H9 (cell line): ENCODE measurements at regions not wholly inside any gene's neighbourhood (a gene's known extent, or its start where the extent isn't known, plus 50 kb on each side); places are given as distances from the start of the nearest gene placed in this dataset.

Source experiments
- DNase-seq: peaks from one replicate; pipeline ENCODE4 v3.0.0-alpha.2; 2017
- H2AFZ ChIP-seq: one replicate; pipeline ENCODE4 v1.6.1; 2013; ENCODE audit warnings: mild to moderate bottlenecking, low read length, control low read depth, moderate library complexity
- H2AK5ac ChIP-seq: 2 replicates; pipeline ENCODE4 v1.6.1; 2013; ENCODE audit warnings: low read length, control low read depth, mixed read lengths; ENCODE audit not compliant: insufficient read length
- H2BK120ac ChIP-seq: one replicate; pipeline ENCODE4 v1.6.1; 2013; ENCODE audit warnings: low read depth, mild to moderate bottlenecking, low read length, control low read depth, inconsistent platforms; ENCODE audit not compliant: poor library complexity, severe bottlenecking
- H2BK12ac ChIP-seq: 2 replicates; pipeline ENCODE4 v1.6.1; 2013; ENCODE audit warnings: low read length, control low read depth, mixed read lengths, low read depth; ENCODE audit not compliant: insufficient read length
- H2BK15ac ChIP-seq: 2 replicates; pipeline ENCODE4 v1.6.1; 2013; ENCODE audit warnings: low read depth, low read length, control low read depth
- H2BK20ac ChIP-seq: one replicate; pipeline ENCODE4 v1.6.1; 2013; ENCODE audit warnings: low read depth, mild to moderate bottlenecking, low read length, control low read depth, inconsistent platforms; ENCODE audit not compliant: poor library complexity, severe bottlenecking
- H2BK5ac ChIP-seq: 2 replicates; pipeline ENCODE4 v1.6.1; 2013; ENCODE audit warnings: low read length, control low read depth, mixed read lengths; ENCODE audit not compliant: insufficient read length
- H3K14ac ChIP-seq: 2 replicates; pipeline ENCODE4 v1.6.1; 2013; ENCODE audit warnings: low read length, control low read depth; ENCODE audit not compliant: insufficient read depth
- H3K18ac ChIP-seq: 2 replicates; pipeline ENCODE4 v1.6.1; 2013; ENCODE audit warnings: low read depth, mild to moderate bottlenecking, mixed read lengths, low read length, control low read depth; ENCODE audit not compliant: insufficient read length
- H3K23ac ChIP-seq: 2 replicates; pipeline ENCODE4 v1.6.1; 2013; ENCODE audit warnings: low read length, control low read depth, mixed read lengths, low read depth; ENCODE audit not compliant: insufficient read length
- H3K23me2 ChIP-seq: 2 replicates; pipeline ENCODE4 v1.6.1; 2013; ENCODE audit warnings: low read depth, mild to moderate bottlenecking, mixed read lengths, low read length, control low read depth; ENCODE audit not compliant: insufficient read length, poor library complexity, severe bottlenecking
- H3K27ac ChIP-seq: 2 replicates; pipeline ENCODE4 v1.5.1; 2013; ENCODE audit warnings: low read length, control low read depth, mixed read lengths, low read depth; ENCODE audit not compliant: insufficient read length
- H3K27me3 ChIP-seq: 2 replicates; pipeline ENCODE4 v1.6.1; 2013; ENCODE audit warnings: low read length, control low read depth, inconsistent platforms; ENCODE audit not compliant: insufficient read depth
- H3K4ac ChIP-seq: 2 replicates; pipeline ENCODE4 v1.6.1; 2013; ENCODE audit warnings: low read depth, mild to moderate bottlenecking, control low read depth, inconsistent platforms, low read length, moderate library complexity
- H3K4me1 ChIP-seq: 2 replicates; pipeline ENCODE4 v1.6.1; 2013; ENCODE audit warnings: low read length, control low read depth, inconsistent platforms; ENCODE audit not compliant: insufficient read depth
- H3K4me2 ChIP-seq: 2 replicates; pipeline ENCODE4 v1.6.1; 2013; ENCODE audit warnings: low read length, control low read depth, mixed read lengths; ENCODE audit not compliant: insufficient read length, insufficient read depth
- H3K56ac ChIP-seq: 2 replicates; pipeline ENCODE4 v1.6.1; 2013; ENCODE audit warnings: low read depth, mild to moderate bottlenecking, mixed read lengths, low read length, control low read depth; ENCODE audit not compliant: insufficient read length
- H3K79me1 ChIP-seq: 2 replicates; pipeline ENCODE4 v1.6.1; 2013; ENCODE audit warnings: low read depth, mild to moderate bottlenecking, moderate library complexity, low read length, control low read depth, inconsistent platforms; ENCODE audit not compliant: insufficient read depth, poor library complexity, severe bottlenecking
- H3K79me2 ChIP-seq: 2 replicates; pipeline ENCODE4 v1.6.1; 2013; ENCODE audit warnings: low read length, control low read depth, inconsistent platforms; ENCODE audit not compliant: insufficient read depth
- H3K9ac ChIP-seq: 2 replicates; pipeline ENCODE4 v1.6.1; 2013; ENCODE audit warnings: low read length, control low read depth, mixed read lengths; ENCODE audit not compliant: insufficient read length; ENCODE audit errors: extremely low read depth
- H3K9me3 ChIP-seq: one replicate; pipeline ENCODE4 v1.6.1; 2013; ENCODE audit warnings: low read depth, low read length, inconsistent platforms; ENCODE audit not compliant: control insufficient read depth
- H3T11ph ChIP-seq: one replicate; pipeline ENCODE4 v1.6.1; 2013; ENCODE audit warnings: mild to moderate bottlenecking, low read length, control low read depth, inconsistent platforms
- H4K20me1 ChIP-seq: one replicate; pipeline ENCODE4 v1.6.1; 2013; ENCODE audit not compliant: control insufficient read depth, insufficient read length, insufficient read depth
- H4K5ac ChIP-seq: 2 replicates; pipeline ENCODE4 v1.6.1; 2013; ENCODE audit warnings: low read depth, mild to moderate bottlenecking, mixed read lengths, low read length, control low read depth; ENCODE audit not compliant: insufficient read length
- H4K8ac ChIP-seq: replicated peaks from 2 replicates; pipeline ENCODE4 v1.6.1; 2013; ENCODE audit warnings: low read length, control low read depth, mixed read lengths, low read depth; ENCODE audit not compliant: insufficient read length
- H4K91ac ChIP-seq: 2 replicates; pipeline ENCODE4 v1.6.1; 2013; ENCODE audit warnings: low read depth, mild to moderate bottlenecking, moderate library complexity, mixed read lengths, low read length, control low read depth; ENCODE audit not compliant: insufficient read length
- H3K27ac Mint-ChIP-seq, 3 experiments: 2 replicates in 2 of 3; 3 replicates in 1 of 3; pipeline ENCODE4 v1.8.0; 2020 to 2021; ENCODE audit warnings: mixed read lengths in 3 of 3, mild to moderate bottlenecking in 1 of 3, moderate library complexity in 1 of 3
- H3K27me3 Mint-ChIP-seq: 2 replicates; pipeline ENCODE4 v1.8.0; 2021; ENCODE audit warnings: low read depth, mild to moderate bottlenecking, moderate library complexity, mixed read lengths
- H3K36me3 Mint-ChIP-seq, 3 experiments: 2 replicates in 2 of 3; 3 replicates in 1 of 3; pipeline ENCODE4 v1.8.0; 2020 to 2021; ENCODE audit warnings: low read depth in 3 of 3, mixed read lengths in 3 of 3; ENCODE audit not compliant: insufficient read depth in 1 of 3
- H3K4me1 Mint-ChIP-seq, 2 experiments: 2 replicates each; pipeline ENCODE4 v1.8.0; 2020; ENCODE audit warnings: mixed read lengths in 2 of 2
- H3K4me3 Mint-ChIP-seq, 2 experiments: 2 replicates in 1 of 2; 3 replicates in 1 of 2; pipeline ENCODE4 v1.8.0; 2020 to 2021; ENCODE audit warnings: mild to moderate bottlenecking in 2 of 2, mixed read lengths in 2 of 2, moderate library complexity in 1 of 2
- H3K9me3 Mint-ChIP-seq, 2 experiments: 2 replicates in 1 of 2; 3 replicates in 1 of 2; pipeline ENCODE4 v1.8.0; 2020; ENCODE audit warnings: mild to moderate bottlenecking in 2 of 2, mixed read lengths in 2 of 2, moderate library complexity in 1 of 2
- CTCF ChIP-seq: fragments of 200-600 bp; sonication (generic); conservative IDR thresholded peaks from 3 replicates; pipeline ENCODE4 v1.8.0; 2021; ENCODE audit warnings: antibody characterized with exemption, mild to moderate bottlenecking
- WGBS: extraction: QIAGEN DNeasy Blood & Tissue Kit; methylation state at CpG from one replicate; pipeline ENCODE4 v1.1.7; 2013; ENCODE audit warnings: missing lambda C conversion rate, low lambda C conversion rate, mixed read lengths; ENCODE audit not compliant: insufficient read length; ENCODE audit errors: extremely low coverage; 5-methylcytosine and 5-hydroxymethylcytosine counted together

- Histone ChIP-seq H3K79me2 (no peaks in the 10 kb centered on the region), H3K4ac (no peak overlapping the region), H2BK15ac (no peak overlapping the region), H2BK20ac (no peak overlapping the region), H3K27ac (no peak overlapping the region), H4K5ac (no peak overlapping the region), H4K91ac (no peak overlapping the region), H2AFZ (no peak overlapping the region), H3K18ac (no peak overlapping the region), H3T11ph (no peak overlapping the region), H3K4me2 (no peak overlapping the region), H3K56ac (no peak overlapping the region), H3K79me1 (no peaks in the 10 kb centered on the region), H3K9me3 (no peaks in the 10 kb centered on the region), H3K4me1 (no peaks in the 10 kb centered on the region), H2BK12ac (no peak overlapping the region), H2BK120ac (no peak overlapping the region), H3K23ac (no peak overlapping the region), H2AK5ac (no peak overlapping the region), H3K27me3 (no peaks in the 10 kb centered on the region), H3K9ac (no peak overlapping the region), H4K8ac (no peak overlapping the region), H3K23me2 (no peaks in the 10 kb centered on the region), H4K20me1 (no peaks in the 10 kb centered on the region), H2BK5ac (no peak overlapping the region), H3K14ac (no peak overlapping the region)
- peaks cover 2 to 13% (median 7%) of the 10 kb centered on the region in 3 experiments; a peak in 3 of 7 replicates for H3K36me3 Mint-ChIP-seq
- no peak for TF ChIP-seq CTCF
- no peak overlapping the region for H3K27ac Mint-ChIP-seq
- H3K9me3 Mint-ChIP-seq: peaks cover 11 to 12% of the 10 kb centered on the region in 2 experiments
- WGBS: no CpG with 5 or more reads among the region's 3 CpGs
- H3K27me3 Mint-ChIP-seq: no peaks in the 10 kb centered on the region
- H3K4me1 Mint-ChIP-seq: no peaks in the 10 kb centered on the region
- H3K4me3 Mint-ChIP-seq: no peak overlapping the region
- no peak for DNase-seq
Observed at GRCh38 chr3:94739420-94739819, 676.6 kb downstream of the NSUN3 start.
